NT2/D1 (cell line): ENCODE measurements at regions not wholly inside any gene's neighbourhood (a gene's known extent, or its start where the extent isn't known, plus 50 kb on each side); places are given as distances from the start of the nearest gene placed in this dataset.

ENCODE experiments used
- YY1 ChIP-seq: IDR thresholded peaks from 2 replicates; pipeline ENCODE4 v1.6.1; 2011; ENCODE audit not compliant: insufficient read length, insufficient read depth
- ZNF274 ChIP-seq: IDR thresholded peaks from 2 replicates; pipeline ENCODE4 v1.6.1; 2011; ENCODE audit warnings: mild to moderate bottlenecking, low read depth, low read length

- no peak for TF ChIP-seq ZNF274
- TF ChIP-seq YY1, result no peak
Observed at GRCh38 chr4:175927121-175927520, 115.1 kb upstream of the GPM6A start.
